Mesenchymal stem cell (in vitro differentiated cells and primary cell): ENCODE measurements at regions not wholly inside any gene's neighbourhood (a gene's known extent, or its start where the extent isn't known, plus 50 kb on each side); places are given as distances from the start of the nearest gene placed in this dataset.

Source experiments
- DNase-seq: peaks from one replicate; pipeline ENCODE4 v3.0.0-alpha.2; 2013
- H2AFZ ChIP-seq: one replicate; pipeline ENCODE4 v1.6.1; 2013; ENCODE audit warnings: low read depth, mild to moderate bottlenecking, control low read depth, inconsistent platforms, low read length, moderate library complexity
- H2AK5ac ChIP-seq: 2 replicates; pipeline ENCODE4 v1.6.1; 2013; ENCODE audit warnings: low read length, moderate library complexity, mild to moderate bottlenecking, inconsistent platforms; ENCODE audit not compliant: severe bottlenecking
- H2BK120ac ChIP-seq: one replicate; pipeline ENCODE4 v1.6.1; 2013; ENCODE audit warnings: low read depth, mild to moderate bottlenecking, inconsistent platforms, low read length, moderate library complexity
- H2BK12ac ChIP-seq, 2 experiments: one replicate each; pipeline ENCODE4 v1.6.1; 2013; ENCODE audit warnings: inconsistent platforms in 2 of 2, low read length in 2 of 2, mild to moderate bottlenecking in 2 of 2, moderate library complexity in 2 of 2, control low read depth in 1 of 2
- H2BK15ac ChIP-seq: one replicate; pipeline ENCODE4 v1.6.1; 2013; ENCODE audit warnings: mild to moderate bottlenecking, low read depth, inconsistent platforms; ENCODE audit not compliant: poor library complexity, severe bottlenecking
- H2BK5ac ChIP-seq: 2 replicates; pipeline ENCODE4 v1.6.1; 2013; ENCODE audit warnings: low read depth, mild to moderate bottlenecking, low read length, control low read depth, inconsistent platforms; ENCODE audit not compliant: poor library complexity, severe bottlenecking
- H3K14ac ChIP-seq, 2 experiments: one replicate each; pipeline ENCODE4 v1.6.1; 2013; ENCODE audit warnings: inconsistent platforms in 2 of 2, low read length in 2 of 2, control low read depth in 1 of 2, mild to moderate bottlenecking in 1 of 2, moderate library complexity in 1 of 2
- H3K18ac ChIP-seq, 2 experiments: one replicate each; pipeline ENCODE4 v1.6.1; 2013; ENCODE audit warnings: inconsistent platforms in 2 of 2, low read length in 2 of 2, control low read depth in 1 of 2, low read depth in 1 of 2, mild to moderate bottlenecking in 1 of 2
- H3K23ac ChIP-seq, 2 experiments: one replicate each; pipeline ENCODE4 v1.6.1; 2013; ENCODE audit warnings: inconsistent platforms in 2 of 2, low read length in 2 of 2, mild to moderate bottlenecking in 2 of 2, moderate library complexity in 2 of 2, control low read depth in 1 of 2
- H3K27ac ChIP-seq: 2 replicates; pipeline ENCODE4 v1.5.1; 2013; ENCODE audit warnings: mild to moderate bottlenecking, moderate library complexity, low read length, control low read depth, inconsistent platforms; ENCODE audit not compliant: poor library complexity, severe bottlenecking
- H3K27me3 ChIP-seq, 2 experiments: 2 replicates each; pipeline versions ENCODE4 v1.6.1 to v1.7.0; 2013; ENCODE audit warnings: low read length in 2 of 2, mild to moderate bottlenecking in 2 of 2, moderate library complexity in 2 of 2, control low read depth in 1 of 2, inconsistent platforms in 1 of 2; ENCODE audit not compliant: control insufficient read depth in 1 of 2, insufficient read depth in 1 of 2
- H3K36me3 ChIP-seq, 2 experiments: 2 replicates each; pipeline versions ENCODE4 v1.6.1 to v1.7.0; 2013; ENCODE audit warnings: low read length in 2 of 2, control low read depth in 1 of 2, inconsistent platforms in 1 of 2, low read depth in 1 of 2, mild to moderate bottlenecking in 1 of 2; ENCODE audit not compliant: insufficient read depth in 2 of 2, control insufficient read depth in 1 of 2
- H3K4ac ChIP-seq, 2 experiments: one replicate each; pipeline ENCODE4 v1.6.1; 2013; ENCODE audit warnings: inconsistent platforms in 2 of 2, low read length in 2 of 2, mild to moderate bottlenecking in 2 of 2, moderate library complexity in 2 of 2, control low read depth in 1 of 2, low read depth in 1 of 2
- H3K4me1 ChIP-seq: 2 replicates; pipeline ENCODE4 v1.6.1; 2013; ENCODE audit warnings: low read depth, low read length, control low read depth; ENCODE audit not compliant: control insufficient read depth, insufficient read depth
- H3K4me2 ChIP-seq: 2 replicates; pipeline ENCODE4 v1.6.1; 2013; ENCODE audit warnings: low read length, mild to moderate bottlenecking, inconsistent platforms; ENCODE audit not compliant: poor library complexity, severe bottlenecking
- H3K4me3 ChIP-seq, 2 experiments: 2 replicates each; pipeline versions ENCODE4 v1.5.1 to v1.7.0; 2013; ENCODE audit warnings: low read length in 2 of 2, mild to moderate bottlenecking in 2 of 2, control low read depth in 1 of 2, low read depth in 1 of 2; ENCODE audit not compliant: insufficient read depth in 1 of 2
- H3K79me1 ChIP-seq: replicated peaks from 2 replicates; pipeline ENCODE4 v1.6.1; 2013; ENCODE audit warnings: mild to moderate bottlenecking, control low read depth, low read length, inconsistent platforms; ENCODE audit not compliant: poor library complexity, severe bottlenecking
- H3K9ac ChIP-seq: 2 replicates; pipeline ENCODE4 v1.7.0; 2013; ENCODE audit warnings: mild to moderate bottlenecking, low read length, moderate library complexity
- H3K9me3 ChIP-seq: 2 replicates; pipeline ENCODE4 v1.7.0; 2013; ENCODE audit warnings: mild to moderate bottlenecking, low read length; ENCODE audit not compliant: control insufficient read depth
- H4K8ac ChIP-seq: one replicate; pipeline ENCODE4 v1.6.1; 2013; ENCODE audit warnings: inconsistent platforms, mild to moderate bottlenecking, low read length, moderate library complexity
- H4K91ac ChIP-seq: one replicate; pipeline ENCODE4 v1.6.1; 2013; ENCODE audit warnings: mild to moderate bottlenecking, low read length, inconsistent platforms
- WGBS: methylation state at CpG from one replicate; pipeline ENCODE4 v1.1.7; 2013; ENCODE audit warnings: mixed read lengths; 5-methylcytosine and 5-hydroxymethylcytosine counted together

DNA sequence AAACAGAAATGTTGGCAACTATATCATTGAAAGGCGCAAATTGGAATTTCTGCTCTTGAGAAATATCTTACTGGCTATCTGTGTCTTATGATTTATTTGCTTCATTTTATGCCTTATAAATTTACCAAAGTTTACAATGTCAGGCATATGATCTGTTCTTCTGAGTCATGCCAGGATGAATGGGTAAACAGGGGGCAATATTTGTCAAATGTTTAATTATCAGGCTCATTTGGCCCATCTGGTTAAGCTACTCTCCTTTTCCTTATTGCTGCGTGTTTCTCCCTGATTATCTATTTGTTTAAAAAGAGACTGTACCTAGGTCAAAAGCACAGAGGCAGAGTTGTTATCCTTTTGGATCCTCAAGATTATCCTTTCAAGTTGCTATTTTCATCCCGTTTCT lies 903.8 kb upstream of the PCDH10 start:
- peak; percentile 5 for DNase-seq
- no peak overlapping the region for H2AFZ ChIP-seq

DNA sequence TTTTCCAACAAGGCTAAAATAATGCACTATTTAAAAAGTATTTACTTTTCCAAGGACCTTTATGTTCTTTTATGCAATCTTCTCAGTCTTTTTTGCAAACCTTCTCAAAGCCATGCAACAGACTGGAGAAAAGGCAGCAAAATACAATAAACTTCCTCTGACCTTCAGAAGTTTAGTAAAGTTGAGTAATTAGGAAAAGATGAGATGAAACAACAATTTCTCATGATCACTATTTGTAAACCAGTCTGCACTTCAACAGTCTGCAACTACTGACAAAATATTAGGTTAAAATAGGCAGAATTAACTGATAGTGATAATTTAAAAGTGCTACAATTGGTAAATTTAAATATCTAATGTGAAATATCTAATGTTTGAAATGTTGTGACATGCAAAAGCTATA lies 884.9 kb upstream of the PCDH10 start:
- no peak overlapping the region for H2BK120ac ChIP-seq
- no peak overlapping the region for H3K18ac ChIP-seq
- no peaks in the 10 kb centered on the region for H3K36me3 ChIP-seq
- no peak overlapping the region for H2BK5ac ChIP-seq
- H2AK5ac ChIP-seq, result no peak overlapping the region
- H2AFZ ChIP-seq, result no peak overlapping the region
- H3K4me1 ChIP-seq, result no peaks in the 10 kb centered on the region
- H3K27me3 ChIP-seq, result no peaks in the 10 kb centered on the region
- no peaks in the 10 kb centered on the region for H3K79me1 ChIP-seq
- no peak overlapping the region for H3K4ac ChIP-seq
- H3K4me2 ChIP-seq, result no peak overlapping the region
- H3K4me3 ChIP-seq, result no peak overlapping the region
- no peak overlapping the region for H3K14ac ChIP-seq
- H3K27ac ChIP-seq, result no peak overlapping the region
- no peak overlapping the region for H3K9ac ChIP-seq
- no peak overlapping the region for H4K91ac ChIP-seq
- H2BK15ac ChIP-seq, result no peak overlapping the region
- no peak for DNase-seq
- H2BK12ac ChIP-seq, result no peak overlapping the region
- H4K8ac ChIP-seq, result no peak overlapping the region
- H3K9me3 ChIP-seq, result no peaks in the 10 kb centered on the region
- H3K23ac ChIP-seq, result no peak overlapping the region

More for the DNA sequence above, 903.8 kb upstream of the PCDH10 start:
- no peak overlapping the region for H2AK5ac ChIP-seq
- no peak overlapping the region for H3K9ac ChIP-seq
- H3K36me3 ChIP-seq, result no peaks in the 10 kb centered on the region
- no peak overlapping the region for H3K23ac ChIP-seq
- H4K91ac ChIP-seq, result no peak overlapping the region
- no peak overlapping the region for H3K18ac ChIP-seq
- H3K4ac ChIP-seq, result no peak overlapping the region
- no peak overlapping the region for H3K4me2 ChIP-seq
- no peak overlapping the region for H4K8ac ChIP-seq
- WGBS, result 57% methylated on average over 1 of the region's 3 CpGs
- no peak overlapping the region for H3K4me3 ChIP-seq
- no peaks in the 10 kb centered on the region for H3K27me3 ChIP-seq
- peaks cover 6% of the 10 kb centered on the region for H3K9me3 ChIP-seq
- no peak overlapping the region for H2BK12ac ChIP-seq
- H2BK5ac ChIP-seq, result no peak overlapping the region
- H3K14ac ChIP-seq, result no peak overlapping the region
- no peaks in the 10 kb centered on the region for H3K4me1 ChIP-seq
- H3K79me1 ChIP-seq, result no peaks in the 10 kb centered on the region
- H2BK15ac ChIP-seq, result no peak overlapping the region
- no peak overlapping the region for H2BK120ac ChIP-seq
- no peak overlapping the region for H3K27ac ChIP-seq

DNA sequence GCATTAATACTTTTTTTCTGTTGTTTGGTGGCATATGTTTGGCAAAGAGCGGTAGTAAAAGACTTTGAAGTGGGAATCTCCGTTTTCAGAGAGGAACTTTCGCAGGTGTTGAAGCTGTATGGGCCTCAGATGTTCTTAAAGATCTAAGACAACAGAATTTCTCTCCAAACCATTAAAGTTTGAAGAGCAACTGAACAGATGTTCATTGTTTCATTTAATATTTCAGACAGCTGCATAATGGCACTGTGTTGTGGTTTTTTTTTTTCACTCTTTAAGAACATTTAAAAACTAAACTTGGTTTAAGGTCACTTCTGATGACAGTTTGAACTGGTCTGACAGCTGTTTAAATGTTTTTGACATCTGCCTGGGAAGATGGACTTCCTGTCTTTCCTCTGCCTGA lies 882.7 kb upstream of the PCDH10 start:
- no peak overlapping the region for H2AFZ ChIP-seq
- no peak overlapping the region for H4K8ac ChIP-seq
- H3K79me1 ChIP-seq, result no peaks in the 10 kb centered on the region
- H2BK120ac ChIP-seq, result no peak overlapping the region
- no peak overlapping the region for H3K9ac ChIP-seq
- no peak for DNase-seq
- no peak overlapping the region for H3K4me2 ChIP-seq
- H3K18ac ChIP-seq, result no peak overlapping the region
- no peaks in the 10 kb centered on the region for H3K27me3 ChIP-seq
- no peak overlapping the region for H2BK5ac ChIP-seq
- H2AK5ac ChIP-seq, result no peak overlapping the region
- no peaks in the 10 kb centered on the region for H3K36me3 ChIP-seq
- H4K91ac ChIP-seq, result no peak overlapping the region
- H3K4me3 ChIP-seq, result no peak overlapping the region
- H3K4me1 ChIP-seq, result no peaks in the 10 kb centered on the region
- no peak overlapping the region for H3K27ac ChIP-seq
- H3K4ac ChIP-seq, result no peak overlapping the region
- WGBS, result 84% methylated on average over 3 of the region's 3 CpGs
- no peak overlapping the region for H3K23ac ChIP-seq
- H2BK15ac ChIP-seq, result no peak overlapping the region
- no peak overlapping the region for H2BK12ac ChIP-seq
- no peak overlapping the region for H3K14ac ChIP-seq
- no peaks in the 10 kb centered on the region for H3K9me3 ChIP-seq

DNA sequence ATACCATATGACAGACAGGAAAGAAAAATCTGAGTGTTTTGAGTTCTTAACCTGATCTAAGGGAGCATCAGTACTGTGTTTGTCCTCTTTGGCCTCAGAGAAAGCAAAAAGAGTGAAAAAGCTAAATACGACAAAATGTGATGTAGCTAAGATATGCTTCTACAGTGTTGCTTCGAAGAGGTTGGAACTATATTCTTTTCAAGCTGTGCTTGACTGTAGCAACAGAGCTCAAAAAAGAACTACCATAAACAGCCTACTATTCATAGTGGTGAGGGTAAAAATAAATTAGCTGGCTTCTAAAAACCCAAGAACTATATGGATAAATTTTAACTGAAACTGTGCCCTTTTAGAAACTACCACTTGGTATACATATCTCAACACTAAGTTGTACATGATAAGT lies 881.8 kb upstream of the PCDH10 start:
- no peak overlapping the region for H3K23ac ChIP-seq
- H3K14ac ChIP-seq, result no peak overlapping the region
- H2AFZ ChIP-seq, result no peak overlapping the region
- H3K4ac ChIP-seq, result no peak overlapping the region
- H4K8ac ChIP-seq, result no peak overlapping the region
- H2BK15ac ChIP-seq, result no peak overlapping the region
- H3K4me1 ChIP-seq, result no peaks in the 10 kb centered on the region
- H2BK120ac ChIP-seq, result no peak overlapping the region
- no peaks in the 10 kb centered on the region for H3K36me3 ChIP-seq
- H2BK5ac ChIP-seq, result no peak overlapping the region
- no peak overlapping the region for H3K9ac ChIP-seq
- no peak overlapping the region for H2BK12ac ChIP-seq
- no peak for DNase-seq
- no peak overlapping the region for H4K91ac ChIP-seq
- no peak overlapping the region for H3K27ac ChIP-seq
- 100% methylated on average over 2 of the region's 2 CpGs for WGBS
- no peak overlapping the region for H2AK5ac ChIP-seq
- no peaks in the 10 kb centered on the region for H3K27me3 ChIP-seq
- no peak overlapping the region for H3K4me2 ChIP-seq
- no peaks in the 10 kb centered on the region for H3K9me3 ChIP-seq
- no peak overlapping the region for H3K4me3 ChIP-seq
- H3K79me1 ChIP-seq, result no peaks in the 10 kb centered on the region
- H3K18ac ChIP-seq, result no peak overlapping the region
